ENCODE measurements at regions not wholly inside any gene's neighbourhood (a gene's known extent, or its start where the extent isn't known, plus 50 kb on each side); places are given as distances from the start of the nearest gene placed in this dataset.

DNA sequence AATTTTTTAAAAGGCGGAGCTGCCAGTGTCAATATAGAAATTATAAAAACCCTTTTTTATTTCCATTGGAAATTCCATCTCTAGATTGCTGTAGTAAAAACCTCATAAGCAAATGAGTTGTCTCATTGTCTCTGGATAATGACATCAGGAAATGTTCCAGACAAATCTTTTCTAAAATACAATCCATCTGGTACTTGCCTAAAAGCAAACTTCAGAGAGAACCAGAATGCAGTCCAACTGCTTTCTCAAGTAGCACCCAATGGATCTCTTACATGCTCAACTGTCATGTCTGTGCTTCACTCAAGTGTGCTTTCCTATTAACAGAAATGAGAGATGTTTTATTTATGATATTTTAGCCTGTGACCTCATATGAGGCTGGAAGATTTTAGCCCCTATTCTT, 399.6 kb upstream of the NDST3 start:
- TF ChIP-seq CTCF (IDR thresholded peaks at IDR 0.05), result no peak
- no peak for TF ChIP-seq POLR2AphosphoS5 (IDR thresholded peaks at IDR 0.05; ENCODE audit: low read depth, low read length)
- TF ChIP-seq, protein P1, sequence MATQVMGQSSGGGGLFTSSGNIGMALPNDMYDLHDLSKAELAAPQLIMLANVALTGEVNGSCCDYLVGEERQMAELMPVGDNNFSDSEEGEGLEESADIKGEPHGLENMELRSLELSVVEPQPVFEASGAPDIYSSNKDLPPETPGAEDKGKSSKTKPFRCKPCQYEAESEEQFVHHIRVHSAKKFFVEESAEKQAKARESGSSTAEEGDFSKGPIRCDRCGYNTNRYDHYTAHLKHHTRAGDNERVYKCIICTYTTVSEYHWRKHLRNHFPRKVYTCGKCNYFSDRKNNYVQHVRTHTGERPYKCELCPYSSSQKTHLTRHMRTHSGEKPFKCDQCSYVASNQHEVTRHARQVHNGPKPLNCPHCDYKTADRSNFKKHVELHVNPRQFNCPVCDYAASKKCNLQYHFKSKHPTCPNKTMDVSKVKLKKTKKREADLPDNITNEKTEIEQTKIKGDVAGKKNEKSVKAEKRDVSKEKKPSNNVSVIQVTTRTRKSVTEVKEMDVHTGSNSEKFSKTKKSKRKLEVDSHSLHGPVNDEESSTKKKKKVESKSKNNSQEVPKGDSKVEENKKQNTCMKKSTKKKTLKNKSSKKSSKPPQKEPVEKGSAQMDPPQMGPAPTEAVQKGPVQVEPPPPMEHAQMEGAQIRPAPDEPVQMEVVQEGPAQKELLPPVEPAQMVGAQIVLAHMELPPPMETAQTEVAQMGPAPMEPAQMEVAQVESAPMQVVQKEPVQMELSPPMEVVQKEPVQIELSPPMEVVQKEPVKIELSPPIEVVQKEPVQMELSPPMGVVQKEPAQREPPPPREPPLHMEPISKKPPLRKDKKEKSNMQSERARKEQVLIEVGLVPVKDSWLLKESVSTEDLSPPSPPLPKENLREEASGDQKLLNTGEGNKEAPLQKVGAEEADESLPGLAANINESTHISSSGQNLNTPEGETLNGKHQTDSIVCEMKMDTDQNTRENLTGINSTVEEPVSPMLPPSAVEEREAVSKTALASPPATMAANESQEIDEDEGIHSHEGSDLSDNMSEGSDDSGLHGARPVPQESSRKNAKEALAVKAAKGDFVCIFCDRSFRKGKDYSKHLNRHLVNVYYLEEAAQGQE (IDR thresholded peaks at IDR 0.05; ENCODE audit: insufficient read depth in 1 of 2, low read depth in 2 of 2, low read length in 1 of 2), result no peak
- no peak for TF ChIP-seq TCF7L2 (IDR thresholded peaks at IDR 0.05; ENCODE audit: low read depth, low read length)
- no peak for TF ChIP-seq SIN3A (IDR thresholded peaks at IDR 0.05; ENCODE audit: borderline replicate concordance, insufficient read depth, low read depth, low read length)
